Smooth muscle cell (in vitro differentiated cells): ENCODE measurements at regions not wholly inside any gene's neighbourhood (a gene's known extent, or its start where the extent isn't known, plus 50 kb on each side); places are given as distances from the start of the nearest gene placed in this dataset.

Source experiments
- DNase-seq: peaks from one replicate; lab custom pipeline; 2025; ENCODE audit not compliant: unreplicated experiment; lab: John Stamatoyannopoulos, UW
- H2AFZ ChIP-seq: fragments of 200-600 bp; sonication (generic); 2 replicates; pipeline ENCODE4 v1.6.0; 2016; ENCODE audit warnings: antibody characterized with exemption, low read depth, mild to moderate bottlenecking
- H3F3A ChIP-seq: fragments of 200-600 bp; sonication (generic); 2 replicates; pipeline ENCODE4 v1.6.0; 2017; ENCODE audit warnings: antibody characterized with exemption, low read depth
- H3K27ac ChIP-seq: fragments of 200-600 bp; sonication (generic); 2 replicates; pipeline ENCODE4 v1.5.1; 2016; ENCODE audit warnings: low read depth, mild to moderate bottlenecking
- H3K27me3 ChIP-seq: fragments of 200-600 bp; sonication (generic); 2 replicates; pipeline ENCODE4 v1.6.1; 2016; ENCODE audit warnings: low read depth, mild to moderate bottlenecking
- H3K36me3 ChIP-seq: fragments of 200-600 bp; sonication (generic); 2 replicates; pipeline ENCODE4 v1.5.1; 2016; ENCODE audit warnings: low read depth
- H3K4me1 ChIP-seq: fragments of 200-600 bp; sonication (generic); 2 replicates; pipeline ENCODE4 v1.5.1; 2016; ENCODE audit warnings: low read depth
- H3K4me2 ChIP-seq: fragments of 200-600 bp; sonication (generic); 2 replicates; pipeline ENCODE4 v1.6.0; 2016; ENCODE audit warnings: mild to moderate bottlenecking
- H3K4me3 ChIP-seq: fragments of 200-600 bp; sonication (generic); 2 replicates; pipeline ENCODE4 v1.5.1; 2016; ENCODE audit warnings: mild to moderate bottlenecking
- H3K79me2 ChIP-seq: fragments of 200-600 bp; sonication (generic); 2 replicates; pipeline ENCODE4 v1.6.0; 2016; ENCODE audit warnings: low read depth, mild to moderate bottlenecking
- H3K9ac ChIP-seq: fragments of 200-600 bp; sonication (generic); 2 replicates; pipeline ENCODE4 v1.6.0; 2016; ENCODE audit warnings: low read depth
- H3K9me3 ChIP-seq: fragments of 200-600 bp; sonication (generic); replicated peaks from 2 replicates; pipeline ENCODE4 v1.5.1; 2016; ENCODE audit warnings: low read depth
- H4K20me1 ChIP-seq: fragments of 200-600 bp; sonication (generic); 2 replicates; pipeline ENCODE4 v1.6.0; 2016; ENCODE audit warnings: low read depth
- CTCF ChIP-seq: fragments of 200-600 bp; sonication (generic); IDR thresholded peaks from 2 replicates; pipeline ENCODE4 v1.5.1; 2017; ENCODE audit warnings: borderline replicate concordance, mild to moderate bottlenecking, antibody characterized with exemption; ENCODE audit not compliant: insufficient read depth, poor library complexity, severe bottlenecking
- WGBS: methylation state at CpG from one replicate; pipeline ENCODE4 v1.1.7; 2016; ENCODE audit warnings: low lambda C conversion rate; 5-methylcytosine and 5-hydroxymethylcytosine counted together

GRCh38 chr6:165206798-165207197, 102.6 kb downstream of the C6orf118 start:
- no peak overlapping the region for H3K9ac ChIP-seq
- H3K4me3 ChIP-seq = no peak overlapping the region
- H4K20me1 ChIP-seq = no peaks in the 10 kb centered on the region
- no peaks in the 10 kb centered on the region for H3K9me3 ChIP-seq
- H2AFZ ChIP-seq = no peak overlapping the region
- TF ChIP-seq CTCF = no peak
- WGBS = 82% methylated on average over 2 of the region's 2 CpGs
- H3K79me2 ChIP-seq = no peaks in the 10 kb centered on the region
- peaks cover 5% of the 10 kb centered on the region for H3K4me1 ChIP-seq
- H3K4me2 ChIP-seq = no peak overlapping the region
- H3K27me3 ChIP-seq = no peaks in the 10 kb centered on the region
- no peaks in the 10 kb centered on the region for H3F3A ChIP-seq
- no peak for DNase-seq
- no peak overlapping the region for H3K27ac ChIP-seq
- no peaks in the 10 kb centered on the region for H3K36me3 ChIP-seq

- Histone ChIP-seq H3F3A (no peaks in the 10 kb centered on the region), H2AFZ (no peak overlapping the region), H3K9me3 (no peaks in the 10 kb centered on the region), H3K79me2 (no peaks in the 10 kb centered on the region), H3K4me3 (no peak overlapping the region), H3K36me3 (no peaks in the 10 kb centered on the region), H3K27ac (no peak overlapping the region), H3K9ac (no peak overlapping the region), H4K20me1 (no peaks in the 10 kb centered on the region), H3K27me3 (no peaks in the 10 kb centered on the region), H3K4me2 (no peak overlapping the region), H3K4me1 (peaks cover 5% of the 10 kb centered on the region)
- WGBS = 83% methylated on average over 2 of the region's 2 CpGs
- no peak for DNase-seq
- no peak for TF ChIP-seq CTCF
Measured at GRCh38 chr6:165205632-165206031, 103.8 kb downstream of the C6orf118 start.

- 68% methylated on average over 2 of the region's 2 CpGs for WGBS
- H3K4me3 ChIP-seq = no peak overlapping the region
- no peak for TF ChIP-seq CTCF
- no peaks in the 10 kb centered on the region for H3K9me3 ChIP-seq
- H3F3A ChIP-seq = no peaks in the 10 kb centered on the region
- H3K36me3 ChIP-seq = no peaks in the 10 kb centered on the region
- H3K79me2 ChIP-seq = no peaks in the 10 kb centered on the region
- H3K4me1 ChIP-seq = peaks cover 5% of the 10 kb centered on the region
- H3K27me3 ChIP-seq = no peaks in the 10 kb centered on the region
- no peak overlapping the region for H3K27ac ChIP-seq
- no peaks in the 10 kb centered on the region for H4K20me1 ChIP-seq
- no peak for DNase-seq
- H2AFZ ChIP-seq = no peak overlapping the region
- H3K9ac ChIP-seq = no peak overlapping the region
- no peak overlapping the region for H3K4me2 ChIP-seq
Measured at GRCh38 chr6:165204807-165205545, 104.4 kb downstream of the C6orf118 start.

- H3K9me3 ChIP-seq = no peaks in the 10 kb centered on the region
- H4K20me1 ChIP-seq = no peaks in the 10 kb centered on the region
- 50% methylated on average over 1 of the region's 1 CpG for WGBS
- no peak overlapping the region for H3K4me3 ChIP-seq
- no peak overlapping the region for H2AFZ ChIP-seq
- no peaks in the 10 kb centered on the region for H3K79me2 ChIP-seq
- H3K9ac ChIP-seq = no peak overlapping the region
- TF ChIP-seq CTCF = no peak
- H3K27ac ChIP-seq = peak overlapping the region; percentile 42
- H3K36me3 ChIP-seq = no peaks in the 10 kb centered on the region
- no peak for DNase-seq
- H3K27me3 ChIP-seq = no peaks in the 10 kb centered on the region
- H3F3A ChIP-seq = no peaks in the 10 kb centered on the region
- H3K4me2 ChIP-seq = peak overlapping the region; percentile 12
- H3K4me1 ChIP-seq = peaks cover 5% of the 10 kb centered on the region
Measured at GRCh38 chr6:165200178-165200577, 109.2 kb downstream of the C6orf118 start.
